ENCODE measurements at regions not wholly inside any gene's neighbourhood (a gene's known extent, or its start where the extent isn't known, plus 50 kb on each side); places are given as distances from the start of the nearest gene placed in this dataset.

- no peak overlapping the region for H3K4me3 ChIP-seq
- H3K36me3 ChIP-seq, result no peaks in the 10 kb centered on the region
- H3K9me3 ChIP-seq, result no peaks in the 10 kb centered on the region
- no peak for DNase-seq
- no peak for ATAC-seq (ENCODE audit: low FRiP score in 2 of 2)
- H3K27ac ChIP-seq, result no peak overlapping the region
- peaks cover 0 to 5% (median 0%) of the 10 kb centered on the region in 4 donors for H3K4me1 ChIP-seq
- 90 to 93% methylated on average over 1 of the region's 1 CpG for WGBS, 2 donors
- no peak for TF ChIP-seq EP300 (IDR thresholded peaks at IDR 0.05)
- no peak for TF ChIP-seq POLR2AphosphoS5 (IDR thresholded peaks at IDR 0.05)
- no peak for TF ChIP-seq POLR2A (IDR thresholded peaks at IDR 0.05)
- TF ChIP-seq, protein P1, sequence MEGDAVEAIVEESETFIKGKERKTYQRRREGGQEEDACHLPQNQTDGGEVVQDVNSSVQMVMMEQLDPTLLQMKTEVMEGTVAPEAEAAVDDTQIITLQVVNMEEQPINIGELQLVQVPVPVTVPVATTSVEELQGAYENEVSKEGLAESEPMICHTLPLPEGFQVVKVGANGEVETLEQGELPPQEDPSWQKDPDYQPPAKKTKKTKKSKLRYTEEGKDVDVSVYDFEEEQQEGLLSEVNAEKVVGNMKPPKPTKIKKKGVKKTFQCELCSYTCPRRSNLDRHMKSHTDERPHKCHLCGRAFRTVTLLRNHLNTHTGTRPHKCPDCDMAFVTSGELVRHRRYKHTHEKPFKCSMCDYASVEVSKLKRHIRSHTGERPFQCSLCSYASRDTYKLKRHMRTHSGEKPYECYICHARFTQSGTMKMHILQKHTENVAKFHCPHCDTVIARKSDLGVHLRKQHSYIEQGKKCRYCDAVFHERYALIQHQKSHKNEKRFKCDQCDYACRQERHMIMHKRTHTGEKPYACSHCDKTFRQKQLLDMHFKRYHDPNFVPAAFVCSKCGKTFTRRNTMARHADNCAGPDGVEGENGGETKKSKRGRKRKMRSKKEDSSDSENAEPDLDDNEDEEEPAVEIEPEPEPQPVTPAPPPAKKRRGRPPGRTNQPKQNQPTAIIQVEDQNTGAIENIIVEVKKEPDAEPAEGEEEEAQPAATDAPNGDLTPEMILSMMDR (IDR thresholded peaks at IDR 0.05), result no peak
- H3K27me3 ChIP-seq, result no peaks in the 10 kb centered on the region
Measured at GRCh38 chr6:126185774-126186173, 154.1 kb upstream of the CENPW start.

- Histone ChIP-seq H3K4me1 (peaks cover 0 to 5% (median 0%) of the 10 kb centered on the region in 4 donors), H3K27me3 (no peaks in the 10 kb centered on the region), H3K4me3 (no peak overlapping the region), H3K36me3 (no peaks in the 10 kb centered on the region), H3K9me3 (no peaks in the 10 kb centered on the region), H3K27ac (no peak overlapping the region)
- TF ChIP-seq EP300 (IDR thresholded peaks at IDR 0.05) (no peak), POLR2A (IDR thresholded peaks at IDR 0.05) (no peak)
- DNase-seq (no peak), ATAC-seq (ENCODE audit: low FRiP score in 2 of 2) (no peak)
- 52 to 60% methylated on average over 1 of the region's 1 CpG for WGBS, 2 donors
Measured at GRCh38 chr6:126188279-126188909, 151.5 kb upstream of the CENPW start.

DNA sequence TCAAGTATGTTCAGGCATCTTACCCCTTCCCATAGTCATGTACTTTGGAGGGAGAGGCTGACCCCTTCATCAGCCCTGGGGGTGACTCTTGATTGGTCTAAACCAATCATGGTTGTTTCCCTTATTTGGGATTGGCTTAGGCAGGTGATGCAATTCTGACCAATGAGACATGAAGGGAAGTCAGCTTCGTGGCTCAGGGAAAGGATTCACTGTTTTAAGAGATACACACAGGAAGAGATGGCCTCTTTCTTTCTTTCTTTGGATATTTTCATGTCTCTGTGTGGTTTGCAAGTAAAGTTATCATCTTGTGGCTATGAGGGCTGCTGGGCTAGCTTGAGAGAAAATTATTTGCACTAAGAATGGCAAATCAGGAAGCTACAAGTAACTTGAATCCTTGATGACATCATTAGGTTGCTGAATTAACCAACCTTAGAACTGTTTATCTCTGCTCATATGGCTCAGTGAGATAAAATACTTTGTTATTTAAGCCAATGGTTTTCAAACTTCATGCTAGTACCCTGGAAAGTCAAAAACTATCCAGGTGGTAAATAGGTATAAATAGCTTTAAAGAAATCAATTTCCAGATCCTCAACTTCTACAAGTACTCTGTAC, 144.2 kb upstream of the CENPW start:
- DNase-seq, result no peak
- no peak overlapping the region for H3K27ac ChIP-seq
- H3K27me3 ChIP-seq, result no peaks in the 10 kb centered on the region
- H3K36me3 ChIP-seq, result no peaks in the 10 kb centered on the region
- no peak overlapping the region for H3K4me3 ChIP-seq
- TF ChIP-seq EP300 (IDR thresholded peaks at IDR 0.05) (no peak), POLR2A (IDR thresholded peaks at IDR 0.05) (no peak)
- TF ChIP-seq, protein P1 (IDR thresholded peaks at IDR 0.05), result no peak
- no peak for ATAC-seq (ENCODE audit: low FRiP score in 2 of 2)
- no peaks in the 10 kb centered on the region for H3K9me3 ChIP-seq
- H3K4me1 ChIP-seq, result no peaks in the 10 kb centered on the region
- WGBS, 2 donors, result 68 to 80% methylated on average over 1 of the region's 1 CpG

GRCh38 chr6:126198631-126199030, 141.3 kb upstream of the CENPW start:
- WGBS, 2 donors, result 57 to 65% methylated on average over 2 of the region's 2 CpGs
- DNase-seq, result no peak
- H3K4me1 ChIP-seq, result no peaks in the 10 kb centered on the region
- ATAC-seq (ENCODE audit: low FRiP score in 2 of 2), result no peak
- H3K27me3 ChIP-seq, result no peaks in the 10 kb centered on the region
- TF ChIP-seq EP300 (IDR thresholded peaks at IDR 0.05), result no peak
- no peak for TF ChIP-seq POLR2A (IDR thresholded peaks at IDR 0.05)
- TF ChIP-seq, protein P1 (IDR thresholded peaks at IDR 0.05), result no peak
- no peak for TF ChIP-seq POLR2AphosphoS5 (IDR thresholded peaks at IDR 0.05)
- H3K4me3 ChIP-seq, result no peak overlapping the region
- H3K36me3 ChIP-seq, result no peaks in the 10 kb centered on the region
- H3K9me3 ChIP-seq, result no peaks in the 10 kb centered on the region
- no peak overlapping the region for H3K27ac ChIP-seq

GRCh38 chr6:126199466-126199865, 140.4 kb upstream of the CENPW start:
- Histone ChIP-seq H3K36me3 (no peaks in the 10 kb centered on the region), H3K4me3 (no peak overlapping the region), H3K9me3 (no peaks in the 10 kb centered on the region), H3K4me1 (no peaks in the 10 kb centered on the region), H3K27ac (no peak overlapping the region), H3K27me3 (no peaks in the 10 kb centered on the region)
- WGBS, 2 donors, result 92 to 93% methylated on average over 1 of the region's 1 CpG
- no peak for TF ChIP-seq EP300 (IDR thresholded peaks at IDR 0.05)
- no peak for TF ChIP-seq POLR2A (IDR thresholded peaks at IDR 0.05)
- TF ChIP-seq, protein P1 (IDR thresholded peaks at IDR 0.05), result no peak
- no peak for TF ChIP-seq POLR2AphosphoS5 (IDR thresholded peaks at IDR 0.05)
- DNase-seq (no peak), ATAC-seq (ENCODE audit: low FRiP score in 2 of 2) (no peak)
